Type B pancreatic cell (in vitro differentiated cells): ENCODE measurements at regions not wholly inside any gene's neighbourhood (a gene's known extent, or its start where the extent isn't known, plus 50 kb on each side); places are given as distances from the start of the nearest gene placed in this dataset.

Experiments used
- DNase-seq: peaks from one replicate; pipeline ENCODE4 v3.0.0; 2021; ENCODE audit warnings: mixed read lengths; ENCODE audit not compliant: unreplicated experiment; ENCODE audit errors: extremely low spot score
- H3K27ac Mint-ChIP-seq: 2 replicates; pipeline ENCODE4 v1.8.0; 2021; ENCODE audit warnings: mild to moderate bottlenecking, mixed read lengths
- H3K27me3 Mint-ChIP-seq: 2 replicates; pipeline ENCODE4 v1.8.0; 2021; ENCODE audit warnings: mixed read lengths
- H3K36me3 Mint-ChIP-seq: 2 replicates; pipeline ENCODE4 v1.8.0; 2021; ENCODE audit warnings: mixed read lengths
- H3K4me1 Mint-ChIP-seq: one replicate; pipeline ENCODE4 v1.8.0; 2021; ENCODE audit warnings: mixed read lengths; ENCODE audit not compliant: unreplicated experiment
- H3K4me3 Mint-ChIP-seq: 2 replicates; pipeline ENCODE4 v1.8.0; 2021; ENCODE audit warnings: mild to moderate bottlenecking, mixed read lengths
- H3K9me3 Mint-ChIP-seq: 2 replicates; pipeline ENCODE4 v1.8.0; 2021; ENCODE audit warnings: mixed read lengths
- TF ChIP-seq, protein P1 (sequence below): fragments of 200-600 bp; sonication (generic); conservative IDR thresholded peaks from 2 replicates; pipeline ENCODE4 v1.5.0; 2021; ENCODE audit warnings: antibody characterized with exemption, mild to moderate bottlenecking

DNA sequence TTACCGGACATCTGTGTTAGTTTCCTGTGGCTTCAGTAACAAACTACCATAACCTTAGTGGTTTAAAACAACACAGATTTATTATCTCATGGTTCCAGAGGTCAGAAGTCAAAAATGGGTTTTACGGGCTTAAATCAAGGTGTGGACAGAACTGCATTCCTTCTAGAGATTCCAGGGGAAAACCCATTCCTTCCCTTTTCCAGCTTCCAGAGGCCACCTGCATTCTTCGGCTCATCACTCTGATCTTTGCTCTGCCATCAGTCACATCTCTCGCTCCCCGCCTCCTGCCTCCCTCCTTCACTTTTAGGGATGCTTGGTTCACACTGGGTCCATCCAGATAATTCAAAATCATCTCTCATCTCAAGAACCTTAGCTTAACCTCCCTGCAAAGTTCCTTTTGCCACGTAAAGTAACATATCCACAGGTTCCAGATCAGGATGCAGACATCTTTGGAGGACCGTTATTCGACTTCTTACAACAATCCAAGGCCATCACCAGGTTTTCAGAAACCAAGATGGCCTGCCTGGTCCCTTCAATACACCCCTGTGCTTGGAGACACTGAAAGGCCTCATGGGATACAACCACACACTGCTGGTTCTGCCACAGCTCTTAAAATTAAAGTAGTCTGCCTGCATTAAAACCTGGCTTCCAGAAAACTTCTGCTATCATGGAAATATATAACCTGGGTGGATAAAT lies 225.9 kb upstream of the MYO3A start:
- Mint-ChIP-seq H3K27me3 (peaks cover 3% of the 10 kb centered on the region), H3K4me1 (no peaks in the 10 kb centered on the region), H3K27ac (no peak overlapping the region), H3K4me3 (no peak overlapping the region), H3K36me3 (no peaks in the 10 kb centered on the region), H3K9me3 (no peaks in the 10 kb centered on the region)
- TF ChIP-seq, protein P1, sequence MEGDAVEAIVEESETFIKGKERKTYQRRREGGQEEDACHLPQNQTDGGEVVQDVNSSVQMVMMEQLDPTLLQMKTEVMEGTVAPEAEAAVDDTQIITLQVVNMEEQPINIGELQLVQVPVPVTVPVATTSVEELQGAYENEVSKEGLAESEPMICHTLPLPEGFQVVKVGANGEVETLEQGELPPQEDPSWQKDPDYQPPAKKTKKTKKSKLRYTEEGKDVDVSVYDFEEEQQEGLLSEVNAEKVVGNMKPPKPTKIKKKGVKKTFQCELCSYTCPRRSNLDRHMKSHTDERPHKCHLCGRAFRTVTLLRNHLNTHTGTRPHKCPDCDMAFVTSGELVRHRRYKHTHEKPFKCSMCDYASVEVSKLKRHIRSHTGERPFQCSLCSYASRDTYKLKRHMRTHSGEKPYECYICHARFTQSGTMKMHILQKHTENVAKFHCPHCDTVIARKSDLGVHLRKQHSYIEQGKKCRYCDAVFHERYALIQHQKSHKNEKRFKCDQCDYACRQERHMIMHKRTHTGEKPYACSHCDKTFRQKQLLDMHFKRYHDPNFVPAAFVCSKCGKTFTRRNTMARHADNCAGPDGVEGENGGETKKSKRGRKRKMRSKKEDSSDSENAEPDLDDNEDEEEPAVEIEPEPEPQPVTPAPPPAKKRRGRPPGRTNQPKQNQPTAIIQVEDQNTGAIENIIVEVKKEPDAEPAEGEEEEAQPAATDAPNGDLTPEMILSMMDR: no peak
- no peak for DNase-seq

DNA sequence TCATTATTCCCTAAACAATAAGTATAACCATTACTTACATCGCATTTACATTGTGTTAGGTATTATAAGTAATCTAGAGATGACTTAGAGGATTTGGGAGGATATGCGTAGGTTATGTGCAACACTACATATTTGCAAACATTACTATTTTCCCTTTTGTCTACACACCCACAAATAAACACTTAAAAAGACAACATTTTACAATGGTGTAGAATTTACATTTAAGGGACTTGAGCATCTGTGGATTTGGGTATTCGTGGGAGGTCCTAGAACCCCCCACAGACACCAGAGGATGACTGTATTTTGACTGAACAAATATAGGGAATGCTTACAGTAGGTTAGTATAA lies 220.2 kb upstream of the MYO3A start:
- TF ChIP-seq, protein P1: no peak
- Mint-ChIP-seq H3K4me3 (no peak overlapping the region), H3K36me3 (no peaks in the 10 kb centered on the region), H3K27ac (no peak overlapping the region), H3K27me3 (peaks cover 3% of the 10 kb centered on the region), H3K9me3 (no peaks in the 10 kb centered on the region), H3K4me1 (no peaks in the 10 kb centered on the region)
- DNase-seq: no peak

- H3K27me3 Mint-ChIP-seq: peaks cover 4% of the 10 kb centered on the region
- TF ChIP-seq, protein P1: no peak
- no peak overlapping the region for H3K27ac Mint-ChIP-seq
- no peaks in the 10 kb centered on the region for H3K4me1 Mint-ChIP-seq
- no peak for DNase-seq
- no peaks in the 10 kb centered on the region for H3K36me3 Mint-ChIP-seq
- H3K9me3 Mint-ChIP-seq: no peaks in the 10 kb centered on the region
- no peak overlapping the region for H3K4me3 Mint-ChIP-seq
Observed at GRCh38 chr10:25724241-25724640, 209.8 kb upstream of the MYO3A start.

DNA sequence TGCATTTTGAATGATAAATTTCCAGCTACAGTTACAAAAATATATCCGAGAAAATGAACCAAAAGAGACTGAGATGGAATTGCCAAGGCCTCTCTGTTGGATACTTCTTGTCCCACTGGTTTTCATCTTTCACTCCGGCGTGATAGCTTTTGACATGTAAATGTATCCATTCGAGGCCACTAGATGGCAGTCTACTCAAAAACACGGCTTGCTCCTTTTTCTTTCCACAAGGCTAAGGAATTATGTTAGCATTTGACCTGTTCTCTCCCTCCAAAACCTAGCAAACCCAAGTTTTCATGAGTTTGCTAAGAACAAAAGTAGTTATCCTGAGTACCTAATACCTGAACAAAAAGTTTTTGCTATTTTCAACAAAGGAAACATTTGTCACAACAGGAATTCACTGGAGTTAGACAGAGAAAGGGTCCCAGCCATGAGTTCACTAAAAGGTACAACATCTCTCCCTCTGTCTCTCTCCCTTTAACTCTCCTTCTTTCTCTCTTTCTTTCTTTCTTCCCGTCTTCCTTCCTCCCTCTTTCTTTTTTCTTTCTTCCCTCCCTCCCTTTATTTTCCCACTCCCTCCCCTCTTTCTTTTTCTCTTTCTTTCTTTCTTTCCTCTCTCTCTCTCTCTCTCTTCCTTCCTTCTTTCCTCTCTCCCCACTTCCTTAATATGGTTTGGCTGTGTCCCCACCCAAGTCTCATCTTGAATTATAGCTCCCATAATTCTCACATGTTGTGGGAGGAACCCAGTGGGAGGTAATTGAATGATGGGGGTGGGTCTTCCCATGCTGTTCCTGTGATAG lies 207.9 kb upstream of the MYO3A start:
- Mint-ChIP-seq H3K4me3 (no peak overlapping the region), H3K9me3 (no peaks in the 10 kb centered on the region), H3K36me3 (no peaks in the 10 kb centered on the region), H3K27me3 (peaks cover 4% of the 10 kb centered on the region), H3K4me1 (no peaks in the 10 kb centered on the region), H3K27ac (no peak overlapping the region)
- TF ChIP-seq, protein P1: peak; percentile 89
- no peak for DNase-seq

GRCh38 chr10:25738776-25739175 lies 195.3 kb upstream of the MYO3A start:
- DNase-seq: no peak

More at GRCh38 chr10:25738776-25739175, 195.3 kb upstream of the MYO3A start:
- H3K27me3 Mint-ChIP-seq: peaks cover 1% of the 10 kb centered on the region
- no peaks in the 10 kb centered on the region for H3K4me1 Mint-ChIP-seq
- TF ChIP-seq, protein P1: no peak
- H3K36me3 Mint-ChIP-seq: no peaks in the 10 kb centered on the region
- H3K27ac Mint-ChIP-seq: no peak overlapping the region
- no peak overlapping the region for H3K4me3 Mint-ChIP-seq
- H3K9me3 Mint-ChIP-seq: no peaks in the 10 kb centered on the region
